ENCODE measurements at regions not wholly inside any gene's neighbourhood (a gene's known extent, or its start where the extent isn't known, plus 50 kb on each side); places are given as distances from the start of the nearest gene placed in this dataset.
A peak's percentile ranks its signal among the peaks of the same experiment; 100 is the strongest.

DNA sequence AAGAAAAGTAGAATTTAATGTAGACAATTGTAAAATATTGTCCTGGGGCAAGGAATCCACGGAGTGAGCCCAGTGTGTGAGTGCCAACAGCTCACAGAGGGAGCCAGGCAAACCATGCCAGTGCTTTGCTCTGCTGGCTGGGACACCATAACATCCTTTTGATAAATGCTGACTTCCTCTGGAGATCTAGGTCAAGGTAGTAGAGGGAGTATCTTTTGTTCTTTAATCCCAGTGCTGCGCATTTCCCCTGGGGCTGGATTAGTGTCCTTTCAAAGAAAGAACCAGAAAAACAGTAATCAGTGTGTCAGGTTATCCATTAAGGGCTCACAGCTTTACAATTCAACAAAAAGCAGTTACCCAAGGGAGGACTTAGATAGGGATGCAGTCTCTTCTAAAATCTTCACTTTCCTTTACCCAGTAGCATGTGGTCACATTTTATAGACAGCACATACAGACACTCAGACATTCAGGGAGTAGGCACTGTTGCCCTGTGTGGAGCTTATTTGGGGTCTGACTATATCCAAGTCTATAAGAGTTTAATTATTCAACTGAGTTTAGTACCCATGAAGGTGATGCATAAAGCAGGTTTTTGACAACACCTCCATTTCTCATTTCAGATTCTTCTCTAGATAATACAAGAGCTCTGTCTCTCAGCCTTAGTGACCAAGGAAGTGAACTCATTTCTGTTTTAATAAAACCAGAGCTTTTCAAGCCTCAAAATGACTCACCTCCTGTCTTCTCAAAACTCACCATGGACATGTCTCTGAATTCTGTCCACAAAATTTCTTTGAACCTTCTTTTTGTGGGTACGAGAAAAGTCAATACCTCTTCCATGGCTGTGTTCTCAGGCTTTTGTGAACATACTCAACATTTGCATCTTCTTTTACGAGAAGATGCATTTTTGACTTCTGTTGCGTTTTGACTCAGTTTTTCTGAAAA is 215.3 kb downstream of the BRINP2 start:
- H3F3A ChIP-seq (ENCODE audit: insufficient read depth, low read length, poor library complexity, severe bottlenecking) = no peaks in the 10 kb centered on the region
- no peak overlapping the region for H3K9ac ChIP-seq (ENCODE audit: low read length)
- H3K4me2 ChIP-seq (ENCODE audit: low read length) = no peak overlapping the region
- no peaks in the 10 kb centered on the region for H4K20me1 ChIP-seq (ENCODE audit: insufficient read depth)
- no peaks in the 10 kb centered on the region for H3K27me3 ChIP-seq (ENCODE audit: insufficient read depth, low read depth, low read length)
- no peaks in the 10 kb centered on the region for H3K79me2 ChIP-seq (replicated peaks; ENCODE audit: insufficient read depth, low read length)
- H3K4me3 ChIP-seq (ENCODE audit: low read length) = no peak overlapping the region
- no peak overlapping the region for H2AFZ ChIP-seq (ENCODE audit: low read depth, low read length)
- no peaks in the 10 kb centered on the region for H3K36me3 ChIP-seq (ENCODE audit: insufficient read depth, low read length)
- TF ChIP-seq EP300 (conservative IDR thresholded peaks at IDR 0.05; ENCODE audit: poor library complexity, severe bottlenecking) = no peak
- peak; percentile 27 for TF ChIP-seq POLR2AphosphoS5 (IDR thresholded peaks at IDR 0.05)
- no peak overlapping the region for H3K27ac ChIP-seq (ENCODE audit: low read length)
- no peaks in the 10 kb centered on the region for H3K9me2 ChIP-seq (ENCODE audit: insufficient read depth, low read length)
- no peaks in the 10 kb centered on the region for H3K9me3 ChIP-seq (ENCODE audit: low read length)

DNA sequence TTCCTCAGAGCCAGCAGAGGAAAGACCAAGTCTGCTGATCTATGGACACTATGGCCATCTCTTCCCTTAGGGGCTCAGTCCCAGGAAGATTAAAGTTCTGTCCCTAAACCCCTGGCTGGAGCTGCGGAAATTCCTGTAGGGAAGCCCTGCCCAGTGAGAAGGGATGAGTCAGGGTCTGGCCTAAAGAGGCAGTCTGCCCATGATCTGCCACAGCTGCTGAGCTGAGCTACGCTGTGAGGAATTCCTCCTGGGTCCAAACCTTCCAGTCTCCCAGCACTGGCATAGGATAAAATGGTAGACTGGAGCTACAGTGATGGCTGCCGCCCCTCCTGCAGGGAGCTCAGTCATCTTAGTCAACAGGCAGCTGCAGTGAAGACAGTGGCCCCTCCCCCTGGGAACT is 213.7 kb downstream of the BRINP2 start:
- no peaks in the 10 kb centered on the region for H3K9me2 ChIP-seq (ENCODE audit: insufficient read depth, low read length)
- no peaks in the 10 kb centered on the region for H3K9me3 ChIP-seq (ENCODE audit: low read length)
- H3K36me3 ChIP-seq (ENCODE audit: insufficient read depth, low read length) = no peaks in the 10 kb centered on the region
- no peak overlapping the region for H3K4me2 ChIP-seq (ENCODE audit: low read length)
- H3F3A ChIP-seq (ENCODE audit: insufficient read depth, low read length, poor library complexity, severe bottlenecking) = no peaks in the 10 kb centered on the region
- TF ChIP-seq REST (IDR thresholded peaks at IDR 0.05; ENCODE audit: borderline replicate concordance) (no peak), EP300 (conservative IDR thresholded peaks at IDR 0.05; ENCODE audit: poor library complexity, severe bottlenecking) (no peak), SMC3 (conservative IDR thresholded peaks at IDR 0.05; ENCODE audit: poor library complexity) (no peak), POLR2AphosphoS5 (IDR thresholded peaks at IDR 0.05) (no peak), RAD21 (conservative IDR thresholded peaks at IDR 0.05) (no peak), TAF1 (IDR thresholded peaks at IDR 0.05; ENCODE audit: low read depth) (no peak), MXI1 (conservative IDR thresholded peaks at IDR 0.05; ENCODE audit: poor library complexity, severe bottlenecking) (no peak), EZH2 (IDR thresholded peaks at IDR 0.05; ENCODE audit: borderline replicate concordance, insufficient read depth, low read length, poor library complexity, severe bottlenecking) (no peak)
- TF ChIP-seq, protein P1, sequence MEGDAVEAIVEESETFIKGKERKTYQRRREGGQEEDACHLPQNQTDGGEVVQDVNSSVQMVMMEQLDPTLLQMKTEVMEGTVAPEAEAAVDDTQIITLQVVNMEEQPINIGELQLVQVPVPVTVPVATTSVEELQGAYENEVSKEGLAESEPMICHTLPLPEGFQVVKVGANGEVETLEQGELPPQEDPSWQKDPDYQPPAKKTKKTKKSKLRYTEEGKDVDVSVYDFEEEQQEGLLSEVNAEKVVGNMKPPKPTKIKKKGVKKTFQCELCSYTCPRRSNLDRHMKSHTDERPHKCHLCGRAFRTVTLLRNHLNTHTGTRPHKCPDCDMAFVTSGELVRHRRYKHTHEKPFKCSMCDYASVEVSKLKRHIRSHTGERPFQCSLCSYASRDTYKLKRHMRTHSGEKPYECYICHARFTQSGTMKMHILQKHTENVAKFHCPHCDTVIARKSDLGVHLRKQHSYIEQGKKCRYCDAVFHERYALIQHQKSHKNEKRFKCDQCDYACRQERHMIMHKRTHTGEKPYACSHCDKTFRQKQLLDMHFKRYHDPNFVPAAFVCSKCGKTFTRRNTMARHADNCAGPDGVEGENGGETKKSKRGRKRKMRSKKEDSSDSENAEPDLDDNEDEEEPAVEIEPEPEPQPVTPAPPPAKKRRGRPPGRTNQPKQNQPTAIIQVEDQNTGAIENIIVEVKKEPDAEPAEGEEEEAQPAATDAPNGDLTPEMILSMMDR (IDR thresholded peaks at IDR 0.05; ENCODE audit: poor library complexity, severe bottlenecking) = no peak
- H3K27me3 ChIP-seq (ENCODE audit: insufficient read depth, low read depth, low read length) = no peaks in the 10 kb centered on the region
- H3K27ac ChIP-seq (ENCODE audit: low read length) = no peak overlapping the region
- H3K79me2 ChIP-seq (replicated peaks; ENCODE audit: insufficient read depth, low read length) = no peaks in the 10 kb centered on the region
- H2AFZ ChIP-seq (ENCODE audit: low read depth, low read length) = no peak overlapping the region
- no peak overlapping the region for H3K9ac ChIP-seq (ENCODE audit: low read length)
- H3K4me3 ChIP-seq (ENCODE audit: low read length) = no peak overlapping the region
- no peaks in the 10 kb centered on the region for H4K20me1 ChIP-seq (ENCODE audit: insufficient read depth)
